ENCODE measurements at regions not wholly inside any gene's neighbourhood (a gene's known extent, or its start where the extent isn't known, plus 50 kb on each side); places are given as distances from the start of the nearest gene placed in this dataset.

DNA sequence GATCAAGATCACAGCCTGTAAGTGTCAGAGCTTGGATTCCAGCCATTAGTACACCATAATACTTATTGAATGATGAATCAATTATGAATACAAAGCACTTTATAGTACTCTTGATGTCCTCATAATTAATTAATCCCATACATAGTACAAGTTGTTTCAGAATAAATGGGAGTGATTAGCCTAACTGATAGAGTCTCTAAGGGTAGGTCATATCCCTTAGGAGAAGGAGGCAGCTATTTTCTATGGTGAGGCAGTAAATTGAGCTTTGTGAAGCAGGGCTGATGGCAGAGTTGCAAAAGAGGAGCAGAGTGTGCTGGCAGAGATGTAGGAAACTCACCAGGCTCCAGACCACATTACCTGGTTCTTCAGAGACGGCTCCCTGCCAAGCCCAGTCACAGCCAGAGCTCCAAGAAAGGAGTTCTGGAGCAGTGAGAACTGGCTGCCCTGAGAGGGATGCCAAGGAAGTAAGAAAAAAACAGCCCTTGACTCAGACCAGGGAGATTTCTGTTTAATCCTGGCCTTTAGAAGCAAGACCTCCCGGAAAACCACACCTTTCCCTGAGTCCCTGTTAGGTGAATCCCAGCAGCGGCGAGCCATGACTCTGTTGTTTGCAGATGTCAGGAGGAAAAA is 112.9 kb downstream of the SH3TC2 start (continued):
- no peak for TF ChIP-seq ZNF169 (tag by site-specific recombination; IDR thresholded peaks at IDR 0.05)
- TF ChIP-seq KLF8 (tag by site-specific recombination; IDR thresholded peaks at IDR 0.05) = no peak
- TF ChIP-seq FEZF1 (tag by site-specific recombination; IDR thresholded peaks at IDR 0.05) = no peak
- no peak for TF ChIP-seq ZBTB26 (tag by site-specific recombination; optimal IDR thresholded peaks at IDR 0.05)
- no peak for TF ChIP-seq ZNF501 (tag by site-specific recombination; IDR thresholded peaks at IDR 0.05)
- no peak for TF ChIP-seq ZNF155 (tag by site-specific recombination; IDR thresholded peaks at IDR 0.05)
- no peak for TF ChIP-seq ZNF292 (tag by site-specific recombination; IDR thresholded peaks at IDR 0.05; ENCODE audit: borderline replicate concordance, low read depth)

DNA sequence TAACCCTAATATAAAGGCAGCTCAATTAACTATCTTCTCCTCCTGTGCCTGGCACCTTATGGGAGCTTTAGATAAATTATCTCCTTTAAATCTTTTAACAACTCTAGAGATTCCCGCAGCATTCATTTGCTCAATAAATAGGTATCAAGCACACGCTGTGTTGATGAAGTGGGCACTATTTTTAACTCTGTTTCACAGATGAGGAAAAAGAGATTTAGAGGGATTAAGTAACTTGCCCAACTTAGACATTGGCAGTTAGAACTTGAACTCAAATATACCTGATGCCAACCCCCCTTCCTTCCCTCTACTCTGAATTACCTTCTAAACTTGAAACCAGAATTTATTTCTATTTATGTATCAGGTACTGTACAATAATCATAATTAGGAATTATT is 112.4 kb downstream of the SH3TC2 start:
- H3K9me3 ChIP-seq (ENCODE audit: control insufficient read depth, insufficient read depth, low read depth, low read length) = no peaks in the 10 kb centered on the region
- H3K4me3 ChIP-seq (ENCODE audit: low read depth, low read length) = no peak overlapping the region
- no peaks in the 10 kb centered on the region for H3K36me3 ChIP-seq (ENCODE audit: control insufficient read depth in 2 of 2, insufficient read depth in 1 of 2, low read length in 2 of 2)
- ChIA-PET POLR2A (no interaction called here), CTCF (interaction anchor here (0.6 to 1.8 kb wide), 4 partner anchors 14 to 129 kb away, joined by 3 to 7 read pairs (median 4); no protein-coding TSS in a partner anchor)
- no peaks in the 10 kb centered on the region for H3K4me1 ChIP-seq (ENCODE audit: control insufficient read depth, insufficient read depth, low read length)
- TF ChIP-seq ZNF292 (tag by site-specific recombination; IDR thresholded peaks at IDR 0.05; ENCODE audit: borderline replicate concordance, low read depth) (no peak), SP7 (tag by site-specific recombination; IDR thresholded peaks at IDR 0.05) (no peak), ZNF311 (tag by site-specific recombination; IDR thresholded peaks at IDR 0.05; ENCODE audit: borderline replicate concordance) (no peak), ZNF146 (tag by site-specific recombination; IDR thresholded peaks at IDR 0.05) (no peak), ZBTB20 (tag by site-specific recombination; IDR thresholded peaks at IDR 0.05) (no peak), YY2 (tag by site-specific recombination; IDR thresholded peaks at IDR 0.05) (no peak), ZNF335 (tag by site-specific recombination; conservative IDR thresholded peaks at IDR 0.05) (no peak), ZFP41 (tag by site-specific recombination; IDR thresholded peaks at IDR 0.05; ENCODE audit: borderline replicate concordance) (no peak), ZNF677 (tag by site-specific recombination; IDR thresholded peaks at IDR 0.05) (no peak), RBAK (tag by site-specific recombination; IDR thresholded peaks at IDR 0.05) (no peak), REPIN1 (tag by site-specific recombination; IDR thresholded peaks at IDR 0.05; ENCODE audit: low read depth) (no peak)
- TF ChIP-seq, protein P1, sequence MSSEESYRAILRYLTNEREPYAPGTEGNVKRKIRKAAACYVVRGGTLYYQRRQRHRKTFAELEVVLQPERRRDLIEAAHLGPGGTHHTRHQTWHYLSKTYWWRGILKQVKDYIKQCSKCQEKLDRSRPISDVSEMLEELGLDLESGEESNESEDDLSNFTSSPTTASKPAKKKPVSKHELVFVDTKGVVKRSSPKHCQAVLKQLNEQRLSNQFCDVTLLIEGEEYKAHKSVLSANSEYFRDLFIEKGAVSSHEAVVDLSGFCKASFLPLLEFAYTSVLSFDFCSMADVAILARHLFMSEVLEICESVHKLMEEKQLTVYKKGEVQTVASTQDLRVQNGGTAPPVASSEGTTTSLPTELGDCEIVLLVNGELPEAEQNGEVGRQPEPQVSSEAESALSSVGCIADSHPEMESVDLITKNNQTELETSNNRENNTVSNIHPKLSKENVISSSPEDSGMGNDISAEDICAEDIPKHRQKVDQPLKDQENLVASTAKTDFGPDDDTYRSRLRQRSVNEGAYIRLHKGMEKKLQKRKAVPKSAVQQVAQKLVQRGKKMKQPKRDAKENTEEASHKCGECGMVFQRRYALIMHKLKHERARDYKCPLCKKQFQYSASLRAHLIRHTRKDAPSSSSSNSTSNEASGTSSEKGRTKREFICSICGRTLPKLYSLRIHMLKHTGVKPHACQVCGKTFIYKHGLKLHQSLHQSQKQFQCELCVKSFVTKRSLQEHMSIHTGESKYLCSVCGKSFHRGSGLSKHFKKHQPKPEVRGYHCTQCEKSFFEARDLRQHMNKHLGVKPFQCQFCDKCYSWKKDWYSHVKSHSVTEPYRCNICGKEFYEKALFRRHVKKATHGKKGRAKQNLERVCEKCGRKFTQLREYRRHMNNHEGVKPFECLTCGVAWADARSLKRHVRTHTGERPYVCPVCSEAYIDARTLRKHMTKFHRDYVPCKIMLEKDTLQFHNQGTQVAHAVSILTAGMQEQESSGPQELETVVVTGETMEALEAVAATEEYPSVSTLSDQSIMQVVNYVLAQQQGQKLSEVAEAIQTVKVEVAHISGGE (tag by site-specific recombination; conservative IDR thresholded peaks at IDR 0.05; ENCODE audit: low read depth) = no peak
- TF ChIP-seq, protein P2, sequence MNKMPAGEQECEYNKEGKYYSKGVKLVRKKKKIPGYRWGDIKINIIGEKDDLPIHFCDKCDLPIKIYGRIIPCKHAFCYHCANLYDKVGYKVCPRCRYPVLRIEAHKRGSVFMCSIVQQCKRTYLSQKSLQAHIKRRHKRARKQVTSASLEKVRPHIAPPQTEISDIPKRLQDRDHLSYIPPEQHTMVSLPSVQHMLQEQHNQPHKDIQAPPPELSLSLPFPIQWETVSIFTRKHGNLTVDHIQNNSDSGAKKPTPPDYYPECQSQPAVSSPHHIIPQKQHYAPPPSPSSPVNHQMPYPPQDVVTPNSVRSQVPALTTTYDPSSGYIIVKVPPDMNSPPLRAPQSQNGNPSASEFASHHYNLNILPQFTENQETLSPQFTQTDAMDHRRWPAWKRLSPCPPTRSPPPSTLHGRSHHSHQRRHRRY (tag by site-specific recombination; IDR thresholded peaks at IDR 0.05) = no peak
- TF ChIP-seq, protein P3, sequence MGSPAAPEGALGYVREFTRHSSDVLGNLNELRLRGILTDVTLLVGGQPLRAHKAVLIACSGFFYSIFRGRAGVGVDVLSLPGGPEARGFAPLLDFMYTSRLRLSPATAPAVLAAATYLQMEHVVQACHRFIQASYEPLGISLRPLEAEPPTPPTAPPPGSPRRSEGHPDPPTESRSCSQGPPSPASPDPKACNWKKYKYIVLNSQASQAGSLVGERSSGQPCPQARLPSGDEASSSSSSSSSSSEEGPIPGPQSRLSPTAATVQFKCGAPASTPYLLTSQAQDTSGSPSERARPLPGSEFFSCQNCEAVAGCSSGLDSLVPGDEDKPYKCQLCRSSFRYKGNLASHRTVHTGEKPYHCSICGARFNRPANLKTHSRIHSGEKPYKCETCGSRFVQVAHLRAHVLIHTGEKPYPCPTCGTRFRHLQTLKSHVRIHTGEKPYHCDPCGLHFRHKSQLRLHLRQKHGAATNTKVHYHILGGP (tag by site-specific recombination; IDR thresholded peaks at IDR 0.05) = no peak
- TF ChIP-seq, protein P4, sequence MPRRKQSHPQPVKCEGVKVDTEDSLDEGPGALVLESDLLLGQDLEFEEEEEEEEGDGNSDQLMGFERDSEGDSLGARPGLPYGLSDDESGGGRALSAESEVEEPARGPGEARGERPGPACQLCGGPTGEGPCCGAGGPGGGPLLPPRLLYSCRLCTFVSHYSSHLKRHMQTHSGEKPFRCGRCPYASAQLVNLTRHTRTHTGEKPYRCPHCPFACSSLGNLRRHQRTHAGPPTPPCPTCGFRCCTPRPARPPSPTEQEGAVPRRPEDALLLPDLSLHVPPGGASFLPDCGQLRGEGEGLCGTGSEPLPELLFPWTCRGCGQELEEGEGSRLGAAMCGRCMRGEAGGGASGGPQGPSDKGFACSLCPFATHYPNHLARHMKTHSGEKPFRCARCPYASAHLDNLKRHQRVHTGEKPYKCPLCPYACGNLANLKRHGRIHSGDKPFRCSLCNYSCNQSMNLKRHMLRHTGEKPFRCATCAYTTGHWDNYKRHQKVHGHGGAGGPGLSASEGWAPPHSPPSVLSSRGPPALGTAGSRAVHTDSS (tag by site-specific recombination; IDR thresholded peaks at IDR 0.05) = no peak
- no peak overlapping the region for H3K27ac ChIP-seq (ENCODE audit: extremely low read depth, low read depth, low read length)

All from HEK293 (cell line).